Naive B cell (primary cell): ENCODE measurements at regions not wholly inside any gene's neighbourhood (a gene's known extent, or its start where the extent isn't known, plus 50 kb on each side); places are given as distances from the start of the nearest gene placed in this dataset.

Experiments
- ATAC-seq, 2 donors: fragments of 150-1000 bp; cut with Tn5 transposase; 2 replicates each; pipeline ENCODE4 v1.10.0; 2021; ENCODE audit warnings: low read depth in 2 of 2, mild to moderate bottlenecking in 2 of 2, moderate library complexity in 2 of 2
- DNase-seq: peaks from one replicate; pipeline ENCODE4 v3.0.0; 2022
- H3K27ac Mint-ChIP-seq, 6 donors: one replicate each; pipeline ENCODE4 v1.8.0; 2020 to 2022; ENCODE audit warnings: mild to moderate bottlenecking in 6 of 6, mixed read lengths in 6 of 6, moderate library complexity in 5 of 6, inconsistent platforms in 2 of 6
- H3K27me3 Mint-ChIP-seq, 3 donors: one replicate each; pipeline ENCODE4 v1.8.0; 2021 to 2022; ENCODE audit warnings: mixed read lengths in 3 of 3, mild to moderate bottlenecking in 1 of 3
- H3K36me3 Mint-ChIP-seq, 2 donors: one replicate each; pipeline ENCODE4 v1.8.0; 2020 to 2022; ENCODE audit warnings: mixed read lengths in 2 of 2, inconsistent platforms in 1 of 2, mild to moderate bottlenecking in 1 of 2
- H3K4me1 Mint-ChIP-seq, 3 donors: one replicate each; pipeline ENCODE4 v1.8.0; 2020 to 2022; ENCODE audit warnings: mixed read lengths in 3 of 3, inconsistent platforms in 1 of 3, mild to moderate bottlenecking in 1 of 3, moderate library complexity in 1 of 3
- H3K4me3 Mint-ChIP-seq, 8 donors: one replicate each; pipeline ENCODE4 v1.8.0; 2020 to 2022; ENCODE audit warnings: mild to moderate bottlenecking in 8 of 8, mixed read lengths in 8 of 8, moderate library complexity in 8 of 8, inconsistent platforms in 2 of 8
- H3K9me3 Mint-ChIP-seq, 7 donors: one replicate each; pipeline ENCODE4 v1.8.0; 2020 to 2022; ENCODE audit warnings: mixed read lengths in 7 of 7, mild to moderate bottlenecking in 5 of 7, inconsistent platforms in 2 of 7, moderate library complexity in 1 of 7

- peaks cover 0 to 4% of the 10 kb centered on the region in 2 donors for H3K36me3 Mint-ChIP-seq
- H3K4me1 Mint-ChIP-seq, result no peaks in the 10 kb centered on the region
- ATAC-seq (no peak), DNase-seq (no peak)
- no peak overlapping the region for H3K4me3 Mint-ChIP-seq
- H3K27me3 Mint-ChIP-seq, result no peaks in the 10 kb centered on the region
- H3K9me3 Mint-ChIP-seq, result peaks cover 0 to 6% (median 3%) of the 10 kb centered on the region in 7 donors
- no peak overlapping the region for H3K27ac Mint-ChIP-seq
These were observed 59.6 kb upstream of the ESR1 start for GRCh38 chr6:151747896-151748295.

- Mint-ChIP-seq H3K27me3 (no peaks in the 10 kb centered on the region), H3K36me3 (peaks cover 0 to 6% of the 10 kb centered on the region in 2 donors), H3K4me3 (no peak overlapping the region), H3K4me1 (no peaks in the 10 kb centered on the region), H3K9me3 (peaks cover 0 to 6% (median 3%) of the 10 kb centered on the region in 7 donors), H3K27ac (no peak overlapping the region)
- ATAC-seq (no peak), DNase-seq (no peak)
These were observed 58.1 kb upstream of the ESR1 start for GRCh38 chr6:151749341-151749740.

GRCh38 chr6:151753581-151753980 lies 53.9 kb upstream of the ESR1 start:
- H3K27me3 Mint-ChIP-seq, result no peaks in the 10 kb centered on the region
- ATAC-seq (no peak), DNase-seq (no peak)
- peaks cover 0 to 5% of the 10 kb centered on the region in 2 donors for H3K36me3 Mint-ChIP-seq
- H3K4me3 Mint-ChIP-seq, result no peak overlapping the region
- peaks cover 0 to 15% (median 5%) of the 10 kb centered on the region in 3 donors for H3K4me1 Mint-ChIP-seq
- H3K27ac Mint-ChIP-seq, result no peak overlapping the region
- H3K9me3 Mint-ChIP-seq, result peaks cover 0 to 3% (median 0%) of the 10 kb centered on the region in 7 donors

- peaks cover 0 to 15% (median 5%) of the 10 kb centered on the region in 3 donors for H3K4me1 Mint-ChIP-seq
- ATAC-seq, result peak in 1 of 2 donors; percentile 48
- H3K36me3 Mint-ChIP-seq, result peaks cover 0 to 5% of the 10 kb centered on the region in 2 donors
- peaks cover 0 to 3% (median 0%) of the 10 kb centered on the region in 7 donors for H3K9me3 Mint-ChIP-seq
- peak overlapping the region in 2 of 6 donors; percentile 18 to 44 for H3K27ac Mint-ChIP-seq
- no peaks in the 10 kb centered on the region for H3K27me3 Mint-ChIP-seq
- DNase-seq, result no peak
- peak overlapping the region in 1 of 8 donors; percentile 39 for H3K4me3 Mint-ChIP-seq
These were observed 50.0 kb upstream of the ESR1 start for GRCh38 chr6:151757506-151757955.
